A673 (cell line): ENCODE measurements at regions not wholly inside any gene's neighbourhood (a gene's known extent, or its start where the extent isn't known, plus 50 kb on each side); places are given as distances from the start of the nearest gene placed in this dataset.

ENCODE experiments used
- BruUV-seq: library from RNA; stranded (reverse); fragments of 400-500 nt; replicated peaks from 2 replicates; lab custom pipeline; 2021; lab: Mats Ljungman, UMichigan
- CTCF ChIA-PET: fragments of 300-600 bp; sonication (Branson Sonifier 250); formaldehyde crosslinking; loops from one replicate; lab custom pipeline; 2022; ENCODE audit warnings: antibody characterized with exemption; lab: Charles Lee
- POLR2A ChIA-PET: fragments of 300-600 bp; sonication (Branson Sonifier 250); formaldehyde crosslinking; loops from one replicate; lab custom pipeline; 2022; ENCODE audit warnings: antibody characterized with exemption; ENCODE audit not compliant: low non-redundant PET; lab: Charles Lee
- DNase-seq: peaks from one replicate; pipeline ENCODE4 v3.0.0-alpha.2; 2015; ENCODE audit warnings: low spot score
- H3K27ac ChIP-seq: fragments of 200-600 bp; sonication (generic); 2 replicates; pipeline ENCODE4 v1.5.1; 2016; ENCODE audit warnings: mixed run types, low read depth, mild to moderate bottlenecking, mixed read lengths, antibody characterized with exemption, low read length; ENCODE audit not compliant: poor library complexity, severe bottlenecking
- H3K27me3 ChIP-seq: fragments of 200-600 bp; sonication (generic); replicated peaks from 2 replicates; pipeline ENCODE4 v1.6.1; 2017; ENCODE audit warnings: mixed run types, low read depth, mild to moderate bottlenecking, mixed read lengths, antibody characterized with exemption, low read length; ENCODE audit not compliant: insufficient read depth, poor library complexity
- H3K36me3 ChIP-seq: fragments of 200-600 bp; sonication (generic); 2 replicates; pipeline ENCODE4 v1.6.1; 2016; ENCODE audit warnings: mixed run types, mild to moderate bottlenecking, mixed read lengths, antibody characterized with exemption, low read length; ENCODE audit not compliant: insufficient read depth, poor library complexity, severe bottlenecking
- H3K4me1 ChIP-seq: fragments of 200-600 bp; sonication (generic); 2 replicates; pipeline ENCODE4 v1.6.1; 2017; ENCODE audit warnings: mixed run types, mild to moderate bottlenecking, mixed read lengths, antibody characterized with exemption, low read length; ENCODE audit not compliant: insufficient read depth, poor library complexity, severe bottlenecking
- H3K4me3 ChIP-seq: fragments of 200-600 bp; sonication (generic); 2 replicates; pipeline ENCODE4 v1.5.1; 2016; ENCODE audit warnings: low read depth, mixed run types, mild to moderate bottlenecking, mixed read lengths, low read length; ENCODE audit not compliant: poor library complexity, severe bottlenecking
- H3K9me3 ChIP-seq: fragments of 200-600 bp; sonication (generic); 2 replicates; pipeline ENCODE4 v1.6.1; 2016; ENCODE audit warnings: mixed run types, low read depth, mild to moderate bottlenecking, mixed read lengths, antibody characterized with exemption, low read length; ENCODE audit not compliant: poor library complexity, severe bottlenecking
- CTCF ChIP-seq: fragments of 300-800, 200-600 bp; sonication (generic); conservative IDR thresholded peaks from 2 replicates; pipeline ENCODE4 v1.5.1; 2017; ENCODE audit warnings: low read depth, mild to moderate bottlenecking, antibody characterized with exemption, low read length, moderate library complexity, mixed read lengths
- EZH2 ChIP-seq: fragments of 200-600 bp; sonication (generic); IDR thresholded peaks from 2 replicates; pipeline ENCODE4 v1.6.1; 2017; ENCODE audit warnings: borderline replicate concordance, low read depth, mild to moderate bottlenecking, mixed read lengths, antibody characterized with exemption, low read length; ENCODE audit not compliant: poor library complexity, severe bottlenecking
- intact Hi-C: fragments of 100-400 bp; cut with micrococcal nuclease; formaldehyde crosslinking; loops from one replicate; pipeline ENCODE4 v1.10.0; 2022; ENCODE audit not compliant: unreplicated experiment

- Histone ChIP-seq H3K4me3 (no peak overlapping the region), H3K36me3 (no peaks in the 10 kb centered on the region), H3K9me3 (no peaks in the 10 kb centered on the region), H3K4me1 (peaks cover 3% of the 10 kb centered on the region), H3K27me3 (no peaks in the 10 kb centered on the region), H3K27ac (no peak overlapping the region)
- DNase-seq, result peak; percentile 48
- TF ChIP-seq CTCF (no peak), EZH2 (no peak)
- intact Hi-C loops, result no loop called here
- no TSS peak for BruUV-seq
- ChIA-PET CTCF (interaction anchor here (0.5 kb wide), 1 partner anchor 281 kb away, joined by 4 read pairs; no protein-coding TSS in a partner anchor), POLR2A (no interaction called here)
Measured at GRCh38 chr20:10935658-10936402, 262.0 kb upstream of the JAG1 start.

GRCh38 chr20:10936786-10937185 lies 263.0 kb upstream of the JAG1 start:
- ChIA-PET POLR2A (no interaction called here), CTCF (interaction anchor here (0.5 kb wide), 1 partner anchor 280 kb away, joined by 4 read pairs; no protein-coding TSS in a partner anchor)
- no TSS peak for BruUV-seq
- no peak overlapping the region for H3K27ac ChIP-seq
- no peaks in the 10 kb centered on the region for H3K36me3 ChIP-seq
- no peaks in the 10 kb centered on the region for H3K9me3 ChIP-seq
- DNase-seq, result no peak
- H3K4me1 ChIP-seq, result peaks cover 3% of the 10 kb centered on the region
- TF ChIP-seq EZH2 (no peak), CTCF (no peak)
- no peak overlapping the region for H3K4me3 ChIP-seq
- no peaks in the 10 kb centered on the region for H3K27me3 ChIP-seq
- intact Hi-C loops, result no loop called here

- CTCF ChIA-PET, result no interaction called here
- H3K4me1 ChIP-seq, result peaks cover 3% of the 10 kb centered on the region
Measured at GRCh38 chr20:10939331-10939941, 265.6 kb upstream of the JAG1 start.

More at GRCh38 chr20:10939331-10939941, 265.6 kb upstream of the JAG1 start:
- intact Hi-C loops, result no loop called here
- BruUV-seq, result no TSS peak
- DNase-seq, result no peak
- Histone ChIP-seq H3K9me3 (no peaks in the 10 kb centered on the region), H3K27ac (no peak overlapping the region), H3K27me3 (no peaks in the 10 kb centered on the region), H3K36me3 (no peaks in the 10 kb centered on the region), H3K4me3 (no peak overlapping the region)
- no peak for TF ChIP-seq EZH2
- no peak for TF ChIP-seq CTCF
- POLR2A ChIA-PET, result no interaction called here
